ENCODE measurements at regions not wholly inside any gene's neighbourhood (a gene's known extent, or its start where the extent isn't known, plus 50 kb on each side); places are given as distances from the start of the nearest gene placed in this dataset.
"Not testable (repeated sequence)": the region's sequence is repeated elsewhere in the genome, so short reads cannot be mapped to it uniquely, and the experiment has no call there.

GRCh38 chr10:130928306-130928705 is 383.2 kb downstream of the TCERG1L start:
- no peak for DNase-seq

DNA sequence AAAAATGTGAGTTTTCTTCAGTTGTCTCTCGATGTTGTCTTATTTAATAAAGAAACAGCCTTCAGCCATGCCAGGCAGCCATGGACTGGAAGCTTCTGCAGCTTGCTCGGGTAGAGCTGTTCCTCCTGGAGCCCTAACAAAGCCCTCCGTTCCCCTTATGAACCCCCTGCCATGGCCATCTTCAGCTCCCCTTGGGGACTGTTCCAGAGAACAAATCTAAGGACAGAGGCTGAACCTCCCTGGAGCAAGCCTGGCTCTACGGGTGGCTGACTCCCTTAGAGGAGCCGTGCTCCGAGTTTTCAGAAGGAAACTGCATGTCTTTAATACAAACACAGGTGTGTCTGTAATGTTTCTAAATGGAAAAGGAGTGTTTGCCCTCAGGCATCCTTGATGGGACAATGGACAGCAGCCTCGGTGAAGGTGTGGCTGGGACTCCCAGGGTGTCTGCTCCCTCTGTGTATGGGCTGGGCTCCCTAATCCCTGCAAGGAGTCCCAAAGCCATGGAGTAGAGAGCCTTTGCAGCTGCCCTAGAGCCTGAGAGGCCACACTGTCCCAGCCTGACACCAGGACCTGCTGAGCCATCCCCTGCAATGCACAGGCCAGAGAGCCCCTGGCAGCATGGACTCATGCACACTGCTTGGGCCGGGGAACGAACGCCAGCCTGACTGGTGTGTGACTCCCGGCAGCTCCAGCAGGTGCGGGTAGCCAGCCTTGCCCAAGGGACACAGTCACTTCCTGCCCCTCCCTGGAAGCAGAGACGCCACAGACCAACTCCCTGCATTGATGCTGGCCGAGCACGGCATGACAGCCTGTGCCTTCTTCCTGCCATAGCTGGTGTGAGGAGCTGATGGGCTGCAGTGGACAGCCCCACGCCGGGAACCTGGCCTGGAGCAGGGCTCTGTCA is 381.8 kb downstream of the TCERG1L start:
- no peak for DNase-seq

GRCh38 chr10:130930821-130931220 is 380.7 kb downstream of the TCERG1L start:
- no peak for DNase-seq

DNA sequence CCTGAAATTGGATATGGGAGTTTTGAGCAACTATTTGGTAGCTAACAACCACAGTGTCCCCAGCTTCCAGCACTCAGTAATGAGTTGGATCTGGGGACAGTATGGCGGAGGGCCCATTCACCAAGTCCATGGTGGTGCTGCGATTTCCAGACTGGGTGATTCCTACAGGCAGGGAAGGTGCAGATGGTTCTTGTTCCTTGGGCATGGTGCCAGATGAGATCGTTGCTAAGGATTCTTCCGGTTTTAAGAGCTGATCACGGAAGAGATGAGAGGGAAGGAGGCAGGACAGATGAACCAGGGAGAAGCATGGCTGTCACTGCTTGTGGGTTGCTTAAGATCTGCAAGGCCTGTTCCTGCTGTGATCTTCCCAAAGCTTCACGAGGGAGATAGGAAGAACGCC is 380.3 kb downstream of the TCERG1L start:
- DNase-seq = no peak

DNA sequence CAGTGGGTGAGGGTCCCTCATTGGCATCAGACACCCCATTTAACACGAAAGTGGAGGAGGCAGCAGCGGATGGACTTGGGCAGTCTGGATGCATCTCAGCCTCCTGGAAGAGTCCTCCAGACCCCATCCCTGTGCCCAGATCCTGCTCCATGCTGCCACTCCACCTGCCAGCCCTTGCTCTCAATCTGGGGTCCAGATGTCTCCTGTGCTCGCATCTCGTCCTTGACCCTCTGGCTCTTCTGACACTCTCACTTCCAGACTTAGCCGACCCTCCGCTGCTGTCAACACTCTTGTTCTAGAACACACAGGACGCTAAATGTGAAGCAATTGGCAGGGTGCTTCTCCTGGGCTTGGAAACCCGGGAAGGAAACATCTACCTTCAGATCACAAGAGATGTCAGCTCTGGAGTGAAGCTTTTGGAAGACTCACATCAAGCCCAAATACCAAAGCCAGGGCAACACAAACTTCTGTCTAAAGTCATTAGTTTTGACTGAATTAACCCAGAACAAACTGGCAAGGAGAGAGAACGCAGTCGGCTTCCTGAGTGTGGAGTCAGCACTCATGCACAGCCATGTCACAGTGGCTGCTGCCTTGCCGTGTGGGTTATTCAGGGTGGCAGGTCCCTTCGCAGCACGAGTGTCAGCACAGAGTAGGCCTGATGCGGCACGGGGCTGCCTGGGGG is 379.1 kb downstream of the TCERG1L start:
- DNase-seq = no peak

- no peak for DNase-seq
These were observed 378.5 kb downstream of the TCERG1L start for GRCh38 chr10:130933008-130933390.

DNA sequence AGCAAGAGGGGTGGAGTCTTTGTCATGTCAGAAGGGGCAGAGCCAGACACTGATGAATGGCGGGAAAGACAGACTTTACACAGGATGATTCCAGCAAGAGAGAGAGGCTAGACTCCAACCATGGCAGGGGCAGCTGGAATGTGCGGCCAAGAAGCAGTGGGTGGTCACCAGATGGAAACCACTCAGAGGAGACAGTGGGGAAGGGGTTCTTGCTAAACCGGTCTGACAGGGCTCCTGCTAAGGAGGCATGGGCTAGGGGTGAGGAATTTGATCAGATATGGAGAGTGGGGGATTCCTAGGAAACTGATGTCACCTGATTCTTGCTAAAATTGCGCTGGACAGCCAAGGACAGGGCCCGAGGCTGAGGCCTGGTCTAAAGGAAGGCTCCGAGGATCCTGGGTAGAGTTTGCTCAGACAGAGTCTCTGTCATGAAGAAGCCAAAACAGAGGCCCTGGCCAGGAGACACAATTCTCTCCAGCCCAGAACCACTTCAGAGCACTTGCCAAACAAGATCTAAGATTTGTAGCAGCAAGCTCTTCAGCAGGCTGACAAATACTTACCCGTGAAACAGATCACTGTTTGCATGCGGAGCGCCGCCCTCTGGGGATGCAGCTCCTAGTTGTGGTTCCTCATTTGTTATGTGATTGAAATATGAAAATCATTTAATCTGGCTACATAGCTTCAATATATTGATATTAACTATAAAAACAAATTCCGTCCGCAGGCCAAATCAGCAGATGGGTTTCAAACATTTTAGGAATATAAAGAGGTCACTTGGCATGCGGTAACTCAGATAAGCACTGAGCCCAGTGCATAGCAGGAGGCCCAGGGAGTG is 377.0 kb downstream of the TCERG1L start:
- no peak for DNase-seq

- no peak for DNase-seq
These were observed 376.4 kb downstream of the TCERG1L start for GRCh38 chr10:130935128-130935439.

GRCh38 chr10:130935897-130936550 is 375.5 kb downstream of the TCERG1L start:
- DNase-seq = no peak

DNA sequence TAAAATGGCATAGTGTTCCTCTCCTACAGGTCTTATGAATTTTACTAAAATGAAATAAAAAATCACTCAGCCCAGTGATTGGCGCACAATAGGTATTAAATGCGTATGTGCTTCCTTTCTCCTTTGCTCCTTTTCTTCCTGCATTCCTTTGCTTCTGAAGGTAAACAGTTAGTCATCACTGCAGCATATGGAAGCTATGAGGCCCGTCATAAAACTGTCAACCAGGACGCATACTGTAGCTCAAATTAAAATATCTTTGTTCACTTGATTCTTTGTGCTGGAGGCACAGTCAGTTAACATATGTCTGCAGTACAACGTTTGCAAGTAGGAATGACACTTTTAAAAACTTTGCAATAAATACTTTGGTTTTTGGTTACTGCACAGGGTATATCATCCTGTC is 374.7 kb downstream of the TCERG1L start:
- no peak for DNase-seq

DNA sequence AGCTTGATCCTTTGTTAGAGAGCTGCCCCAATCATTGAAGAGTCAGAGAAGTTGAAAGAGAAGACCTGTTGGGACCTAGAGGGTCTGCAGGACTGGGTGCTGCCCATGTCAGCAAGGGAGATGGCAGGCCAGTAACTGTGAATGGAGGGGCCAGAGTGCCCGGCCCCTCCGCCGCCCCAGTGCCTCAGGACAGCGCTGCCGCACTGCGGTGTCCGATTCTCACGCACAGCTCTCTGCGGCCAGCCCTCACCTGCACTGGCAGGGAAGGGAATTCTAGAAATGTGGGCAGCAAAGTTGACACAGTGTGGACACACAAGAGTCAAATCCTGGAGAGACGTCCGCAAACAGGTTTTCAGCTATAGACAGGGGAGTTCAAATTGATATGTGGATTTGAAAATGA is 373.5 kb downstream of the TCERG1L start:
- no peak for DNase-seq

DNA sequence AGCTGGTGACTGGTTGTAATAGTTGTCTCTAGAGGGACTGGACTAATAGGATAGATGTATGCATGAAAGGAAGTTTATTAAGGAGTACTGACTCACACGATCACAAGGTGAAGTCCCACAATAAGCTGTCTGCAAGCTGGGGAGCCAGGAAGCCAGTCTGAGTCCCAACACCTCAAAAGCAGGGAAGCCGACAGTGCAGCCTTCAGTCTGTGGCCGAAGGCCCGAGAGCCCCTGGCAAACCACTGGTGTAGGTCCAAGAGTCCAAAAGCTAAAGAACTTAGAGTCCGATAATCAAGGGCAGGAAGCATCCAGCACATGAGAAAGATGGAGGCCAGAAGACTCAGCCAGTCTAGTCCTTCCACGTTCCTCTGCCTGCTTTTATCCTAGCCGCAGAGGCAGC is 372.6 kb downstream of the TCERG1L start:
- DNase-seq = not testable (repeated sequence)

DNA sequence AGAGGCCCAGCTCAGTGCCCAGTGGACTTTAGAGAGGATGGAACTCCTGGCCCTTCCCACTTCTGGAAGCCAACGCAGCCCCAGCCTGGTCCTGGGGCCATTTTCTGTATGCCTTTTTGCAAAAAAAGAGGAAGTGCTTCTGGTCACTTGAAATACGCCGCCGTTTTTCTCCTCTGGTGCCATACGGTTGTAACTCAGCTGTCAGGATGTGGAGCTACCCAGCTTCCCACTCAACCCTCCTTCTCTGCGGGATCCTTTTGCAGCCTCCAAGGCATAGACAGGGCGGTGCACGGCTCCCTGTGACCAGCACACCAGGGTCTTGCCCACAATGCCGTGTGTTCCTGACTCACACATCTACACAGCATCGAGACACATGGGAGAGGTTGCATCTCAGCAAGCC is 369.6 kb downstream of the TCERG1L start:
- no peak for DNase-seq

- no peak for DNase-seq
These were observed 359.4 kb downstream of the TCERG1L start for GRCh38 chr10:130952086-130952485.

DNA sequence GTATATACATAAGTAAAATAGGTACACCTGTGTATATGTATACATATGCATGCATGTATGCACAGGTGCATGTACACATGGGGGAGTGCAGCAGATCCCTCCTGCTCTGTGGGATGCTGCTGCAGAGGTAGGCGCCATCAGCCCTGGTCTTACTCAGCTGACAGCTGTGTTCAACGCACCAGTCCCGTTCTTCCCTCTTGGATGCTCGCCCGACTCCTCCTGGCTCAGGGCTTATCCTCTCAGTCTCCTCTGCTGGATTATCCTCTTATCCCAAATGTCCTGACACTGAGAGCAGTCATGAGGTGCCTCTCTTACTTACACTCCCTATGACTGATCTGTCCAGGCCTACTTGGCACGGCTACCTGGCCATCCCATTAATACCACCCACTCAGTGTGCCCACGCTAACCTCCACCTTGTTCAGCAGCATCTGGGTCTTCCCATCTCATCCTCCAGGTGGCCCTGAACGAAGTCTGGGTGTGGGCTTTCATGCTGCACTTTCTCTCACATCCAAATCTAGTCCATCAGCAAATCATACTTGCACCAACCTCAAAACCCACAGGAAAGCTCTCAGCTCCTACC is 357.1 kb downstream of the TCERG1L start:
- DNase-seq = no peak

GRCh38 chr10:130956251-130956650 is 355.3 kb downstream of the TCERG1L start:
- DNase-seq = no peak

GRCh38 chr10:130957423-130957822 is 354.1 kb downstream of the TCERG1L start:
- DNase-seq = no peak

DNA sequence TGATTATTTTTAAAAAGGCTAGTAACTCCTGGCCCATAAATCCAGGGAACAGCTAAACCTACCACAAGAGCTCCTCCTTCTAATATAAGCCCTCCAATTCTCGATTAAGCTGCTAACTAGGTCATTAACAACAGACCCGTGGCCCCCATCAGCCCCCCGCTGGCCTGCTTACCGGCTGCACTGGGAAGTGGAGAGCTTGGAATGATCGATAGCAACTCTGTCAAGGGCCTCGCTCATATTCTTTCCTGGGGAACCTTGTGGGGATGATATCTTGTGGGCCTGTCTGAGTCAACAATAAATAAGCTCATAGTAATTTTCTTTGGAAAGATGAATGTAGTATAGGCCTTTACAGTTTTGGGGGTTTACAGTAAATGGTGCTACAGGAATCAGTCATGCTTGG is 353.5 kb downstream of the TCERG1L start:
- no peak for DNase-seq

- no peak for DNase-seq
These were observed 352.4 kb downstream of the TCERG1L start for GRCh38 chr10:130958981-130959751.

DNA sequence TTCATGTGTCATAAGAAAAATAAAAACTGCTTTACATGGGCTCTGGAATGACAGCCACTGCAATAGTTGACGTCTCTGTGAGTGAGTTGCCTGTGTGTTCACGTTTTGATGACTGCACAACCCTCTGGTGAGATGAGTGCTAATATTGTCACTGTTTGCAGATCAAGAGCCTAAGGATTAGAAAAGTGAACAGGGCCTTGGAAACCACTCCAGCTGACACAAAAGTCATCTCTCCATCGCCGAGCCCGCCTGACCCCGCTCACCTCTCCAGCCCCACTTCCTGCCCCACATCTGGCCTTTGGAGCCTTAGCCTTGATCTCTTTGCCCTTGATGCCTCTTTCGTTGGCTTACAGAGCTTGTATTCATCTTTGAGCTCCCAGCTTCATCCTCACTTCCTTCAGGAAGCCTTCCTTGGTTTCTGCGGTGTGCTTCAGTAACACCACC is 351.7 kb downstream of the TCERG1L start:
- no peak for DNase-seq

GRCh38 chr10:130960531-130960930 is 351.0 kb downstream of the TCERG1L start:
- no peak for DNase-seq
